K562 (cell line): ENCODE measurements at regions not wholly inside any gene's neighbourhood (a gene's known extent, or its start where the extent isn't known, plus 50 kb on each side); places are given as distances from the start of the nearest gene placed in this dataset.

Experiments used
- FOXJ2 ChIP-seq: fragments of 200-800 bp; sonication (Bioruptor generic); IDR thresholded peaks from 2 replicates; pipeline ENCODE4 v1.6.1; 2016; ENCODE audit warnings: missing genetic modification characterization, missing compliant biosample characterization
- MAZ ChIP-seq, 2 experiments: fragments of 450-650 bp in 1 of 2; sonication (generic) in 1 of 2; formaldehyde crosslinking; IDR thresholded peaks in 1 of 2; conservative IDR thresholded peaks in 1 of 2; 2 replicates each; pipeline versions ENCODE4 v1.4.0 to v1.5.0; 2020; ENCODE audit warnings: mild to moderate bottlenecking in 1 of 2, missing genetic modification reagents in 1 of 2
- POU5F1 ChIP-seq: fragments of 150-350 bp; IDR thresholded peaks from 2 replicates; pipeline ENCODE4 v1.6.1; 2014; ENCODE audit warnings: borderline replicate concordance, low read length, low read depth, mild to moderate bottlenecking; ENCODE audit not compliant: partially characterized antibody
- PRPF4 ChIP-seq: fragments of 200-400 bp; formaldehyde crosslinking; IDR thresholded peaks from one replicate; pipeline ENCODE4 v1.6.1; 2017; ENCODE audit warnings: low read length, low read depth, mild to moderate bottlenecking; ENCODE audit not compliant: insufficient read depth, poor library complexity, severe bottlenecking
- ZFP36 ChIP-seq: fragments of 150-350 bp; IDR thresholded peaks from 2 replicates; pipeline ENCODE4 v1.6.1; 2018; ENCODE audit warnings: low read length, low read depth; ENCODE audit not compliant: partially characterized antibody
- ZNF384 ChIP-seq: IDR thresholded peaks from 2 replicates; pipeline ENCODE4 v1.6.1; 2012; ENCODE audit warnings: low read depth, low read length, improper control_type of control experiment
- TF ChIP-seq, protein P1 (sequence below): fragments of 200-800 bp; sonication (Bioruptor generic); IDR thresholded peaks from 2 replicates; pipeline ENCODE4 v1.6.1; 2016; ENCODE audit warnings: missing genetic modification characterization, missing compliant biosample characterization
- TF ChIP-seq, protein P2 (sequence below): fragments of 450-650 bp; IDR thresholded peaks from 2 replicates; pipeline ENCODE4 v1.6.1; 2016; ENCODE audit warnings: low read depth, mild to moderate bottlenecking, moderate library complexity
- TF ChIP-seq, protein P3 (sequence below): fragments of 450-650 bp; IDR thresholded peaks from one replicate; pipeline ENCODE4 v1.6.1; 2018; ENCODE audit warnings: mild to moderate bottlenecking, moderate library complexity; ENCODE audit not compliant: partially characterized antibody
- TF ChIP-seq, protein P4 (sequence below): fragments of 250-450 bp; sonication (Bioruptor Pico); IDR thresholded peaks from 2 replicates; pipeline ENCODE4 v1.8.0; 2022; ENCODE audit warnings: moderate library complexity, mild to moderate bottlenecking, inconsistent platforms

DNA sequence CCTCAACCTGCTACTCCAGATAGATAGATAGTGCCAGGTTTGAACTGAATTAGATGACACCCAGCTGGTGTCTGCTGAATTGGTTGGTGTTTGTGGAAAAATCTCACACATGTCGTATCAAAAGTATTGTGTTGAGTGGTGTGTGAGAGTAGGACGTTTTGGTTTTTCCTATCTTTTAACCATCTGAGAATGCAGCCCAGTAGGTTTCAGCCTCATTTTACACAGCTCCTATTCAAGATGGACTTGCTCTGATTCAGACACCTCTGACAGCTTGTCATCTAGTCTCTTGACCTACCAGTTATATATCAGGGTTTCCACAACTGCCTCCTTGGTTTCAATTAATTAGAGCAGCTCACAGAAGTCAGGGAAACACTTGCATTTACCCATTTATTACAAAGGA, 254.4 kb downstream of the KTN1 start (continued):
- TF ChIP-seq, protein P1, sequence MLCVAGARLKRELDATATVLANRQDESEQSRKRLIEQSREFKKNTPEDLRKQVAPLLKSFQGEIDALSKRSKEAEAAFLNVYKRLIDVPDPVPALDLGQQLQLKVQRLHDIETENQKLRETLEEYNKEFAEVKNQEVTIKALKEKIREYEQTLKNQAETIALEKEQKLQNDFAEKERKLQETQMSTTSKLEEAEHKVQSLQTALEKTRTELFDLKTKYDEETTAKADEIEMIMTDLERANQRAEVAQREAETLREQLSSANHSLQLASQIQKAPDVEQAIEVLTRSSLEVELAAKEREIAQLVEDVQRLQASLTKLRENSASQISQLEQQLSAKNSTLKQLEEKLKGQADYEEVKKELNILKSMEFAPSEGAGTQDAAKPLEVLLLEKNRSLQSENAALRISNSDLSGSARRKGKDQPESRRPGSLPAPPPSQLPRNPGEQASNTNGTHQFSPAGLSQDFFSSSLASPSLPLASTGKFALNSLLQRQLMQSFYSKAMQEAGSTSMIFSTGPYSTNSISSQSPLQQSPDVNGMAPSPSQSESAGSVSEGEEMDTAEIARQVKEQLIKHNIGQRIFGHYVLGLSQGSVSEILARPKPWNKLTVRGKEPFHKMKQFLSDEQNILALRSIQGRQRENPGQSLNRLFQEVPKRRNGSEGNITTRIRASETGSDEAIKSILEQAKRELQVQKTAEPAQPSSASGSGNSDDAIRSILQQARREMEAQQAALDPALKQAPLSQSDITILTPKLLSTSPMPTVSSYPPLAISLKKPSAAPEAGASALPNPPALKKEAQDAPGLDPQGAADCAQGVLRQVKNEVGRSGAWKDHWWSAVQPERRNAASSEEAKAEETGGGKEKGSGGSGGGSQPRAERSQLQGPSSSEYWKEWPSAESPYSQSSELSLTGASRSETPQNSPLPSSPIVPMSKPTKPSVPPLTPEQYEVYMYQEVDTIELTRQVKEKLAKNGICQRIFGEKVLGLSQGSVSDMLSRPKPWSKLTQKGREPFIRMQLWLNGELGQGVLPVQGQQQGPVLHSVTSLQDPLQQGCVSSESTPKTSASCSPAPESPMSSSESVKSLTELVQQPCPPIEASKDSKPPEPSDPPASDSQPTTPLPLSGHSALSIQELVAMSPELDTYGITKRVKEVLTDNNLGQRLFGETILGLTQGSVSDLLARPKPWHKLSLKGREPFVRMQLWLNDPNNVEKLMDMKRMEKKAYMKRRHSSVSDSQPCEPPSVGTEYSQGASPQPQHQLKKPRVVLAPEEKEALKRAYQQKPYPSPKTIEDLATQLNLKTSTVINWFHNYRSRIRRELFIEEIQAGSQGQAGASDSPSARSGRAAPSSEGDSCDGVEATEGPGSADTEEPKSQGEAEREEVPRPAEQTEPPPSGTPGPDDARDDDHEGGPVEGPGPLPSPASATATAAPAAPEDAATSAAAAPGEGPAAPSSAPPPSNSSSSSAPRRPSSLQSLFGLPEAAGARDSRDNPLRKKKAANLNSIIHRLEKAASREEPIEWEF (CRISPR knock-in tag): no peak
- TF ChIP-seq, protein P2, sequence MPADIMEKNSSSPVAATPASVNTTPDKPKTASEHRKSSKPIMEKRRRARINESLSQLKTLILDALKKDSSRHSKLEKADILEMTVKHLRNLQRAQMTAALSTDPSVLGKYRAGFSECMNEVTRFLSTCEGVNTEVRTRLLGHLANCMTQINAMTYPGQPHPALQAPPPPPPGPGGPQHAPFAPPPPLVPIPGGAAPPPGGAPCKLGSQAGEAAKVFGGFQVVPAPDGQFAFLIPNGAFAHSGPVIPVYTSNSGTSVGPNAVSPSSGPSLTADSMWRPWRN: no peak
- TF ChIP-seq MAZ (CRISPR knock-in tag; conservative IDR thresholded peaks at IDR 0.05 in 1 of 2, IDR thresholded peaks at IDR 0.05 in 1 of 2): no peak
- no peak for TF ChIP-seq ZNF384
- TF ChIP-seq, protein P3, sequence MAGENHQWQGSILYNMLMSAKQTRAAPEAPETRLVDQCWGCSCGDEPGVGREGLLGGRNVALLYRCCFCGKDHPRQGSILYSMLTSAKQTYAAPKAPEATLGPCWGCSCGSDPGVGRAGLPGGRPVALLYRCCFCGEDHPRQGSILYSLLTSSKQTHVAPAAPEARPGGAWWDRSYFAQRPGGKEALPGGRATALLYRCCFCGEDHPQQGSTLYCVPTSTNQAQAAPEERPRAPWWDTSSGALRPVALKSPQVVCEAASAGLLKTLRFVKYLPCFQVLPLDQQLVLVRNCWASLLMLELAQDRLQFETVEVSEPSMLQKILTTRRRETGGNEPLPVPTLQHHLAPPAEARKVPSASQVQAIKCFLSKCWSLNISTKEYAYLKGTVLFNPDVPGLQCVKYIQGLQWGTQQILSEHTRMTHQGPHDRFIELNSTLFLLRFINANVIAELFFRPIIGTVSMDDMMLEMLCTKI: no peak
- TF ChIP-seq PRPF4: no peak
- TF ChIP-seq POU5F1: no peak
- TF ChIP-seq FOXJ2 (tag): no peak
- no peak for TF ChIP-seq ZFP36
- TF ChIP-seq, protein P4, sequence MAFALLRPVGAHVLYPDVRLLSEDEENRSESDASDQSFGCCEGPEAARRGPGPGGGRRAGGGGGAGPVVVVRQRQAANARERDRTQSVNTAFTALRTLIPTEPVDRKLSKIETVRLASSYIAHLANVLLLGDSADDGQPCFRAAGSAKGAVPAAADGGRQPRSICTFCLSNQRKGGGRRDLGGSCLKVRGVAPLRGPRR (CRISPR knock-in tag): no peak
